Stimulated activated CD8-positive, alpha-beta memory T cell treated with anti-CD3 and anti-CD28 coated beads, Interleukin-7, amount 100 ng/mL, for 48 hours (primary cell): ENCODE measurements at regions not wholly inside any gene's neighbourhood (a gene's known extent, or its start where the extent isn't known, plus 50 kb on each side); places are given as distances from the start of the nearest gene placed in this dataset.

Experiments
- DNase-seq, 2 donors: peaks; one replicate each; pipeline ENCODE4 v3.0.0-alpha.2; 2020; ENCODE audit warnings: low read depth in 1 of 2; ENCODE audit errors: extremely low read depth in 1 of 2

DNA sequence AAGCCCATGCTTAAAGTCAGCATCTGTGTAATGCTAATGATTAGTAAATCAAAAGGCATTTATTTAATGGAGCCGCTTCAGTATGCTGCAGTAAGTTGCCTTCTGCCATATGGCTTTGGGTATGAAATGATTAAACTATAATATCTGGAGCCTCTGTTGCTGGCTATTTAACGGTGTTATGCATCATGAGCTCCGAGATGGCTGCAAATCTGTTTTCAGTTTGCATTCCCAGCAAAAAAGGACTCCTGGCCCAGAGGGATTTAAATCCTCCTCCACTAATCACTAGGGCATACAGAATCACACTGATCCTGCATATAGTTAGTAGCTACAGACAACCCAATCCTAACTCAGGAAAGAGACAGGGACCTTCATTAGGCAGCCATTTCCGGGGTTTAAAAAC lies 171.5 kb upstream of the EEA1 start:
- DNase-seq: no peak

DNA sequence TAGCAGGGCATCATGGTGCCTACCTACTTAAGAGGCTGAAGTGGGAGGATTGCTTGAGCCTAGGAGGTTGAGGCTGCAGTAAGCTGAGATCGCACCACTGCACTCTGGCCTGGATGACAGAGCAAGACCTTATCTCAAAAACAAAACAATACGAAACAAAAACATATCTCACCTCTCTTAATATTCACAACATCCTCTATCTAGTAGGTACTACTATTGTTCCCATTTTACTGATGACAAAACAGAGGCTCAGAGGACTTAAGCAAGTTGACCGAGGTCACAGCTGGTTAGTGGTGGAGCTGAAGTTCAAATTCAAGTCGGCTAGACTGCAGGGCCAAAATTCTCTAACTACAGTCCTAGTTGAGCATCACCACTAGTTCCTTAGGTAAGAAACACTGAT lies 172.3 kb upstream of the EEA1 start:
- DNase-seq: no peak

DNA sequence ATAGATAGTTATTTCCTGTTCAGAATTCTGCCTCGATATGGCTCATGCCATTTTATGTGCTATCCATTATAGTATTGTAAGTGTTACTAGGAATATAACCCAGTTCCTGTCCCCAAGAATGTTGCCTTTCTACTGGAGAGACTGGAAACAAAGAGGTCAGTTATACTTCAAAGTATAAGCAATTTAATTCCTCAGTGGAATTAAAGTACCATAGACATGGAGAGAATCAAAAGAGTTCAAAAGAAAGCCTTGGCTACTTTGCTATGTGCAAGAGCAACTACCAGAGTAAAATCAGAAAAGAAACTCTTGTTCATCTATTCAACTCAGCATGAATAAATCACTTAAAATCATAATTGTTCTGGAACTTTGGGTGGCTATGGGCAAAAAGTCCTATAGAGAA lies 173.2 kb upstream of the EEA1 start:
- no peak for DNase-seq

DNA sequence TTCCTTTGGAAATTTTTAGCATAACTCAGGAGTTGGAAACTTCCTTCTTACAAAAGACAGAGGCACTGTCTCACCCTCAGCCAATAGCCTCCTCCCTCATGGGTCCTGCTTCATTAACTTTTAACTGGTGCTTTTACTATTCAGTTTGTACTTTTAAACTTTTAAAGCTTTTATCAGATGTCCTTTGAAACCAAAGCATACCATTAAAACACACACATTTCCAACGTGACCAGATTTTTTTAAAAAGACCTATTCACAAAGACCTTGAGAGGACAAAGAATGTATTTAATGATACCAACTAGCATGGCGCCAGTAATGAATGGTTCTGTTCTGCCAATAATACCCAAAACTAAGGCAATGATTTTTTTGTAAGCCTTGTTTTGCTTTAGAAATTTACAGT lies 173.6 kb upstream of the EEA1 start:
- no peak for DNase-seq

DNA sequence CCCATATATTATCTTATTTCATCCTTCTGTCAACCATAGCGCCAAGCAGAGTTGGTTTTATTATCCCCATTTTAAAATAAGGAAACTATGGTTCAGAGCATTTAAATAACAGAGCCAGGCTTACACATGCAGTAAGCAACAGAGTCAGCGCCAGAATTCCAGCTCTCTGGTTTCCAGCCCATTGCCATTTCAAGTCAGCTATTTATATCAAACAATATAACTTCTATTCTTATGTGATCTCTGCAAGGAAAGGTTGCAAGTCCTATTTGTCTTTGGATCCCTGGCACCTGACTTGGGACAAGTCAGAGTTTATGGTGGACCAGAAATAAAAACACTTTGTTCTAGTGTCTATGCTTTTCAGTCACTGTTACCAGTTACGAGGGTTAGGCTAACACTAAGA lies 174.1 kb upstream of the EEA1 start:
- no peak for DNase-seq

DNA sequence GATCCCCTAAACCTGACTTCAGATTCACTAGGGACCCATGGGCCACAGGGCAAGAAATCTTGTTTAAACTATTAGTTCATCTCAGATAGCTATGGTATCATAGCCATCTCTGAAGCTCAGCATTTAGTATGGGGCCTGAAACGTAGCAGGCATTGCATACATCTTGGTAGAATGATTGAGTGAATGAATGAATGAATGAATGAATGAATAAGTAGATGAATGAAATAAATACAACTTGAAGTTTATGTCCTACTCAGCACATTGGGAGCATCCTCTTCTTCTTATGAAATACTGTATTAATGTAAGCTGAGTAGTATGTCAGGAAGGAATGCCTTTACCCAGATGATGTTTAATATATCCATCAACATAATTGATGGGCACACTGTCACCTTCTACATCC lies 175.4 kb upstream of the EEA1 start:
- no peak for DNase-seq

DNA sequence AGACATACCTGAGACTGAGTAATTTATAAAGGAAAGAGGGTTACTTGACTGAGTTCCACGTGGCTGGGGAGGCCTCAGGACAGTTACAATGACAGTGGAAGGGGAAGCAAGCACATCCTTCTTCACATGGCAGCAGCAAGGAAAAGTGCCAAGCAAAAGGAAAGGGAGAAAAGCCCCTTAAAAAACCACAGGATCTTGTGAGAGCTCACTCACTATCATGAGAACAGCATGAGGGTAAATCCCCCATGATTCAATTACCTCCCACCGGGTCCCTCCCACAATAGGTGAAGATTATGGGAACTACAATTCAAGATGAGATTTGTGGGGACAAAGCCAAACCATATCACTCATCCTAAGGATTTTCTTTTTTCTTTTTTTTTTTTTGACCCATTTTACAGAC lies 177.8 kb upstream of the EEA1 start:
- peak in 1 of 2 donors; percentile 12 for DNase-seq

DNA sequence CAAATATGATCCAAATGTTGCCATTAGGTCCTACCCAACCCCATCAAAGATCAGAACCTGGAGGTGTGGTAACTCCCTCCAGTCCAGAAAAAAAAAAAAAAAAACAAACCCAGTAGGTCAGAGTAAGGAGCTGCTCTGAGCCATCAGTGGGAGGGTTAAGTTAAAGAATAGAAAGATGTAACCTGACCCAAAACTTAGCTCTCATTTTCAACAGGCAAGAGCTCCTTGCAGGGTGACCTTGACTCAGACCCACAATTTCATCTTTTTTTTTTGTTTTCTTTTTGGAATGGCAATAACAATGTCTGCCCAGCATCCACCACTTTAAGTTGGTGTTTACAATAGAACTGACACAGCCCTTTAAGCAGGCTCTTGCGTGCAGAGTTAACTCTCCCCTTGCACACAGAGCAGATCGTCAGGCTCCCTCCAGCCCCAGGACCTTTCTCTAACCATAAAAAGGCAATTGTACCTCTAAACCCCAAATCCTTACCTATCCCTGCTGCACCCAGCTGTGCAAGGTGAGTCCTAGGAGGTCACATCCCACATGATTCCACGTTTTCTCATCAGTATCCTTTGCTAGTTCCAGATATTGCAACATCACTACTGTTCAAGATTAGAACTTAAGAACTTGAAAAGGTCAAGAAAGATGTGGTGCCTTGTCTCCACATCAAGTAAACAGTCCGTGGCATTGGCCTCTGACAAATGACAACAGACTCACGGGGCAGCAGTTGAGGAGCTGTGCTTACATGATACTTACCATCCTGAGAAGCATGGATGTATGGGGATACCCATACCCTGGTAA lies 178.6 kb upstream of the EEA1 start:
- DNase-seq: no peak

DNA sequence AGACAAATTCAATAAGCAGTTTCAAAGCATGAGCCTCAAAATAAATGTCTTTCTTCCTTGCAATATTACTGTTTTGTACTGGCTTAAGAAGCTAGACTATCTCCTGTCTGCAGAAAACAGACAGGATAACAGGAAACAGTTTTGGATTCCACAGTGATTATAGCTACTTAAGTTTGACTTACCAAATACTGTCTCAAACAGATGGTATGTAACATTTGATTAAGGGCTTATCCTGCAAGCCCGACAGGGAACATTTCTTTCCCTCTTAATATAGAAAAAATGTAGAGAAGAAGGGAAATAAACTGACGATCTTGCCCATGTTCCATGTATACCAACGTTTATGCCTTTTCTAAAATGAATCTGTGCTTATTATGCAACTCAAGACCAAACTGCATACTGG lies 179.9 kb upstream of the EEA1 start:
- DNase-seq: no peak

DNA sequence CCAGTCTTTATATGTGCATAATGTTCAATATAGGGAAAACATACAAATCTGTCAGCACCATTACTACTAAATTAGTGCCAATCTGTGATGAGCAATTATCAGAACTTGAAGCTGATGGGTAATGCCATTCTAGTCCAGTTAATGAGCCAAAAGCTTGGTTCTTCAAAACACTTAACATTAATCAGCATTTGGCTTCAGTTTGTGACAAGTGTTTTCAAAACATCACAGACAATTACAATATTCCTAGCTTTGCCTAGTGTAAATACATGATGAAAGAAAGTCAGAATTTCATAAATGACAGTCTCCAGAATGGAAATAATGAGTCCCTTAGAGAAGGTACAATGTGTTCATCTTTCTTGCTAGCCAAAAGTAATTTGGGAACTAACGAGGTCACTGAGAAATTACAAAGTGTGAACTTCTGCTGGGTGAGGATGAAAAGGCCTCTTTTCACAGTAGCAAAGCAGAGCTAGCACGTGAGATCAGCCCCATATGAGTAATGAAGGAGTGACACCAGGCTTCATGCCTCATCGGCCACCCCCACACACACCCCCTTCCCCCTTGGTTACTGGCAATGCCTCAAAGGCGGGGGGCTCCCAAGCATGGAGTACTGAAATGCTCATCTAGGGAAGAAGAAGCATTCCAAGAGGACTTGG lies 180.6 kb upstream of the EEA1 start:
- peak in 1 of 2 donors; percentile 45 for DNase-seq

DNA sequence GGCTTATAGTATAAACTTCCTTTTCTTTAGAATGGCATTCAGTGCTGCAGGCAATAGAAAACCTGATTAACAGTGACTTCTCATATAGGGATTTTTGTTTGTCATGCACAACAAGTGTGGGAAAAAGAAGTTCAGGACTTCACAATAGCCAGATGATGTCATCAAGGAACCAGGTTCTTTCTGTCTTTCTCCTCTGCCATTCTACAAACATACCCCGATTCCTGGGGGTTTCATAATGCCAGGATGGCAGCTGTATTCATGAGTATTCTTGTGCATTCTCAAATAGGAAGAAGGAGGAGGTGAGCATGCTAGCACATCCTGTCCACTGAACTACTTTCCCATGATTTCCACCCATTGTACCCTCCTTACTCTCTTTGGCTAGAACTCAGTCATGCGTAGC lies 182.7 kb upstream of the EEA1 start:
- no peak for DNase-seq

DNA sequence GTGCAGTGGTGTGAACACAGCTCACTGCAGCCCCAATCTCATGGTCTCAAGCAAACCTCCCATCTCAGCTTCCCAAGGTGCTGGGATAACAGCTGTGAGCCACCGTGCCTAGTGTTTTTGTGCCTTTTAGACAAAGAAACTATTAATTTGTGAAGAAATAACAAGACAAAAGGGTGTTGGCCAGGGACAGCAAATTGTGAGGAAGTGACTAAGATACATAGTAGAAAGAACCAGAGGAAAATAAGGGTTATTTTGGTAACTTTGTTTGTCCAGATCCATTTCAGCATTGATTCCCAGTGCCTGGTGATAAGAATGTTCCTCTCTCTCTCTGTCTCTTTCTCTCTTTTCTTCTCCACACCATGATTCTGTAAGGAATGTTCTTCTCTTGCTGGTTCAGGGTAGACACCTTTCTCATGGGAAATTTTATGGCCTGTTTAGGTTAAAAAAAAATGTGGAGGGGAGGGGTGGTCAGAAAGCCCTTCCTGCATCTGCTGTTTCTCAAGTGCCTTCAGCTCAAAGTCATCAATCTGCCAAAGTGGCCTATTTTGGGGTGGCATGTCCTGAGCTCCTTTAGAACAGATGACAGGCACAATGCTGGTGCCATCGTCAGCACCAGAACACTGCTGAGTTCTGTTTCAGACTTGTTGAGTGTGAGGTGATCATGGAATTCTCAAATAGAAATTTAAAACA lies 184.4 kb upstream of the EEA1 start:
- no peak for DNase-seq

DNA sequence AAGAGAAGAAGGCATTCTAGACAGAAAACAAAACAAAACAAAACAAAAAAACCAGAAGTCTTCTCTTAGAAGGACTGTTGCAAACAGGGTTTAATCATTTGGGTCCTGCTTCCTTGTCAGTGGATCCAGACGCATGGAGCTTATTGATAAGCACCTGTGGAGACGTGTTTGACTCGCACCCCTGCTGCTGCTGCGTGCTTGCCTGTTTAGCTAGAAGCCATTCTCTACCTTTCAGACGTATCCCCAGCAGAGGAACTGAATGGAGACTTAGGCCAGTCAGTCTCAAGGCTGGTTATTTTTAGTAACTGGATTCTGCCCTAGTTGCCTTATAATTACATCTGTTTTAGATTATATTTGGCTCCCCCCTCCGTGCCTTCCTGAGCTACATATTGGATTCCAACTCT lies 186.1 kb upstream of the EEA1 start:
- DNase-seq: no peak

DNA sequence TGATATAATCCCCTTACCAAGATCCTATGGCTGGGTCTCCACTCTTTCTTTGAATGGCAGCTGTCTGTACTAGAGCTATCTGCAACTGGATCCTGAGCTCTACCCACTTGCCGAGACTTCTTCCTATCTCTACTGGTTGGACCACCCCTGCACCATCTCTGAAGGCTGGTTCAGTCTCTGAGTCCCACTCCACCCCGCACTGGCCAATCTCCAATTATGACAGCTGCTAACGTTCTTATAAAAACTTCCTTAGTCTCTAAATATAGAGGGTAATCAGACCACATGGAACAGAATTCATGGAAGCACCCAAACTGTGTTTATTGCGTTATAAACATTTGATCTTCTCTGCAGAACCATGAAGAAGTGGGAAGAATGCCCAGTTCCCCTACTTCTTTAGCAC lies 186.6 kb upstream of the EEA1 start:
- no peak for DNase-seq

DNA sequence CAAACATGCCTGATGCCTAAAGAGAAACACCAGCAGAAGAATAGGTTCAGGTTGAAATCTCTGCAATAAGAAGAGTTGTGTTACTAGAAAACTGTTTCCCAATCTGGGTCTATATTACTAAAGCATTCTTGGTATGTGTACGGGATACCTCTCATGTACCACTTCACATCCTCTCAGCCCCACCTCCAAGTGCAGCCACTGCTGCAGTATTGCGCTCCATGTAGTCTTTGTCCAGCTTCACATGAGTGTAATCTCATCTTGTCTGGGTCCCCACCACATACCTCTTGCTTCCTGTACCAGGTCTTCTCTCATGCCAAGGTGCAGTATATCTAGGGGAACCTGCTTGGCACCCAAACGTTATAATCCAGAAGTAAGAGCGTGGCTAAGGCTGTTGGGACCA lies 187.5 kb upstream of the EEA1 start:
- DNase-seq: no peak

DNA sequence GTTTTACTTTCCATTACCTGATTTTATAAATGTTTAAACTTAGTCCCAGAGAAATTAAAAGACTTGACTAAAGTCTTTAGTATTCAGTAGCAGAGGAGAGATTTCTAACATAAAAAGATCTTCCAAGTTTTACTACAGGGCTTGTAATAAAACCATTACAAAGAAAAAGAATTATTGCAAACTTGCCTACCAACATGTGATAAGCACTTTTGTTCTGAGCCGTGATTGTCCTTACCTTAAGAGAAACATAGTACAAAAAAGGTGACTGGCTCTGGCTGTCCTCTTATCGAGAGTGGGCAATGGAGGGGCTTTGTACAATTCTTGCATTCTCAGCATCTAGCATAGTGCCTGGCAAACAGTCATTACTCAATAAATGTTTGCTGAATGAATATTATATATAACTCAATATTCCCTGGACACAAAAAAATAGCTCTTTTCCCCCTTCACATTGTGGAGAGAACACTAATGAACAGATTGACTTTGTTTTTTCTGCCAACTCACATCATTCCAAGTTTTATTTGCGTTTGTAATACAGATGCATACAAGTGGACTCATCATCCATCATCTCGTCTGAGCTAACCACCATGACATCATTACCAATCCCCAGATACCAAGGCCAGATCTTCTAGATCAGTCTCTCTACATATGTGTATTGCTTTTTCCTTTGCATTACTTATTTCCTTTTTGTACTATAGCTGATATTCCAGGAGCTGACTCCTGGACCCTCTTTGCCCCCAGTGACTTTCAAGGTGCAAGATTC lies 192.8 kb upstream of the EEA1 start:
- DNase-seq: no peak

DNA sequence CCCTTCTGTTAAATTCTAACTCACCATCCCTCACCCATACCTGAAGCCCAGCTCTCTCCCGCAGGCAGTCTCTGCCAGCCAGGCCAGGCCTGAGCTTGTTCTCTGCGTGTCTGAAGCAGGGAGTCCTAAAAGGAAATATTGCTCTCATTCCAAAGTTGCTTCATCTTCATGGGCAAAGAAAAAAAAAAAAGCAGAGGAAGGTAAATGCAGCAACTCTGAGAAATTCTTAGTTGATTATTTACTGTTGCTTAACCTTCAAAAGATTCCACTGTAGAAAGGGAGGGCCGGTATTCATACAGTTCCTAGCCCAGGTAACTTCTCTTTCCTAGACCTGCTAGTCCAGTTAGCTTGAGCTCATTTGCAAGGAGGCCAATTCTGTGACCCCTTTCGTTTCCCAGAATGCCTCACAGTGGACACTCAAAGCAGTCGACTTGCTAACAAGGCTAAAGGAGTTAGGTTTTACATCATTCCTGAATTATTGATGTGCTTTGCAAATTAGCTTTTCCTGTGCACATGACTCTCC lies 193.5 kb upstream of the EEA1 start:
- DNase-seq: no peak

DNA sequence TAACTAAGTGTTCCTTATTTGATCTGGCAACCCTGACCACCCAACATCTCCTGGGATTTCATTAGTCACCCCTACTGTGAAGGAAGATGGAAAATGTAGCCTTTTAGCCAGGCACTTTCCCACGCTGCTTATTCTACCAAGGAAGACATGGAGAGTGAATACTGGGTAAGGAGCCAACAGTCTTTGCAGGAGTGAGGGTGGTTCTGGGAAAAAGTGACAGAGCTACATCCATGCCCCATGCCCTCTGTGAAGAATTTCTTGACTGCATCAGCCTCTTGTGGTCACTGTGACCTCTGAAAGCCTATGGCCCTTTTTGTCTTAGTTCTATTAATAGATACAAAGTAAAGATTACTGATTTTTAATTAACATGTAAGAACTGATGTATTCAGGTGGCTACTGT lies 196.0 kb upstream of the EEA1 start:
- no peak for DNase-seq

DNA sequence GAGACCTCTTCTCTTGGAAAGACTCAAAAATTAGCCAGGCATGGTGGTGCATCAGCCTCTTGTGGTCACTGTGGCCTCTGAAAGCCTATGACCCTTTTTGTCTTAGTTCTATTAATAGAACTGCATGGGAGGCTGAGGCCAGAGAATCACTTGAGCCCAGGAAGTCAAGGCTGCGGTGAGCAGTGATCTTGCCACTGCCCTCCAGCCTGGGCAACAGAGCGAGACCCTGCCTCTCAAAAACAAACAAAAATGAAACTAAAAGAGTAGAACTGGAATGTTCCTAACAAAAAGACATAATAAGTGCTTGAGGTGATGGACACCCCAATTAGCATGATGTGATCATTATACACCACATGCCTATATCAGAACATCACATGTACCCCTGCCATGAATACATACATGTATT lies 197.0 kb upstream of the EEA1 start:
- DNase-seq: no peak

DNA sequence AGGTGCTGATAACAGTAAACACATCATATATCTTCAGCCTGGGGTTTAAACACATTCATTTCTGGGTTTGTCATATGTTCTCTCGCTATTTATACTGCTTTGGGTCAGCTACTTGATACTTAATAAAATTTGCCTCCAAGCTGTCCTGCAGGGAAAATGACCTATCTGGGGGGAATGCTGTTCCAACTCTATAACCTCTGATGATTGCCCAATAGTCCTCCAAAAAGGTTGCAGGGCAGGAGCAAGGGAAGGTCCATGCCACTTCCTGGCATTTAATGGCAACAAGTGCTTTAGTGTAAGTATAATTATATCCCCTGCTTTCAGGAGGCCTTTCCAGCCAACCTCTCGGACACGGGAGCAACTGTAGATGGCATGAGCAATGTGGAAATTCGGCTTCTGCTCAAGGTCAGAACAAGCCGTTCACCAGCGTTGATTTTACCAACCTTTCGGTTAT lies 198.0 kb upstream of the EEA1 start:
- no peak for DNase-seq
